T-helper 17 cell (primary cell): ENCODE measurements at regions not wholly inside any gene's neighbourhood (a gene's known extent, or its start where the extent isn't known, plus 50 kb on each side); places are given as distances from the start of the nearest gene placed in this dataset.

Experiments used
- ATAC-seq: fragments of 150-1000 bp; cut with Tn5 transposase; 2 replicates; pipeline ENCODE4 v1.10.0; 2021; ENCODE audit warnings: mild to moderate bottlenecking, moderate library complexity
- DNase-seq, 3 donors: peaks; one replicate each; pipeline versions ENCODE4 v3.0.0 to v3.0.0-alpha.2; 2020 to 2021
- H3K9me3 ChIP-seq: one replicate; pipeline ENCODE4 v1.7.0; 2013; ENCODE audit warnings: low read length, mild to moderate bottlenecking; ENCODE audit not compliant: control insufficient read depth, poor library complexity, severe bottlenecking
- H3K27ac Mint-ChIP-seq: one replicate; pipeline ENCODE4 v1.8.0; 2022; ENCODE audit warnings: mild to moderate bottlenecking, moderate library complexity, mixed read lengths
- H3K27me3 Mint-ChIP-seq: one replicate; pipeline ENCODE4 v1.8.0; 2022; ENCODE audit warnings: mixed read lengths
- H3K36me3 Mint-ChIP-seq: one replicate; pipeline ENCODE4 v1.8.0; 2022; ENCODE audit warnings: low read depth, mixed read lengths
- H3K4me1 Mint-ChIP-seq: one replicate; pipeline ENCODE4 v1.8.0; 2022; ENCODE audit warnings: mild to moderate bottlenecking, mixed read lengths
- H3K4me3 Mint-ChIP-seq: one replicate; pipeline ENCODE4 v1.8.0; 2022; ENCODE audit warnings: mild to moderate bottlenecking, moderate library complexity, mixed read lengths

- Mint-ChIP-seq H3K4me3 (no peak overlapping the region), H3K27ac (no peak overlapping the region), H3K4me1 (no peaks in the 10 kb centered on the region), H3K36me3 (no peaks in the 10 kb centered on the region), H3K27me3 (peaks cover 18% of the 10 kb centered on the region)
- DNase-seq: no peak
- no peak for ATAC-seq
- H3K9me3 ChIP-seq: no peaks in the 10 kb centered on the region
Measured at GRCh38 chr20:54716174-54716747, 240.9 kb downstream of the DOK5 start.

DNA sequence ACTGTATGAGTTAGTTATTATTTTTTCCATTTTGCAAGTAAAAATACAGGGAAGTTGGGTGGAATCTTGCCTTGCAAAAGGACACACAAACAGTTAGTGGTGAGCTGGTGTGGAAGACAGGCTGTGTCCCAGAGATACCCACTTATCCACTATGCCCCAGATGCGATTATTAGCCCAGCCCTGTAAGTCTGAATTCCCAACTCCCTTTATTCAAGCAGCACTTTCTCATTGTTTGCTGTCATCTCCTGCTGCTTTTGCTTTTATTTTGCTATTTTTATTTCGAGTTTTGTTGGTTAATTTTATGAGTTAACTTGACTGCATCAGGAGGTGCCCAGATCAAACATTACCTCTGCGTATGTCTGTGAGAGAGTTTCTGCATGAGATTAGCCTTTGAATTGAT, 239.4 kb downstream of the DOK5 start:
- H3K36me3 Mint-ChIP-seq: no peaks in the 10 kb centered on the region

DNA sequence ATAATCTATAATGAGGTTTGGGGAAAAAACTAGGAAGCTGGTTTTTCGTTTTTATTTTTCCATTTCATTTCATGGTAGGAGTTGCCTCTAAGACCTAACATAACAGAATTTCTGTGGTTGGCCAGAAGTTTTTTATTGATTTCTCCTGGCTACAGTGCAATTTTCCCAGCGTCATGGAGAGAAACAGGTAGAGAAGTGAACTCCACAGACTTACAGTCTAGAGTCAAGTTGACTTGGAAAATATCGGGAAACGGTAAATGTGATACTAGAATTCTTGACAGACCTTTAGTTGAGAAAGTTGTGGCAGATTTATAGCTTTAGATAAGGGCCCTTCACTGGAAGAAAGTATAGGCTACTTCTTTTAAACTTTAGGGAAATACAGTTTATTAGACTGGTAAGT, 238.3 kb downstream of the DOK5 start:
- H3K27me3 Mint-ChIP-seq: peaks cover 22% of the 10 kb centered on the region
- H3K9me3 ChIP-seq: no peaks in the 10 kb centered on the region
- H3K27ac Mint-ChIP-seq: no peak overlapping the region
- no peaks in the 10 kb centered on the region for H3K36me3 Mint-ChIP-seq
- H3K4me1 Mint-ChIP-seq: no peaks in the 10 kb centered on the region
- no peak overlapping the region for H3K4me3 Mint-ChIP-seq
- DNase-seq (no peak), ATAC-seq (no peak)

More for the DNA sequence above, 239.4 kb downstream of the DOK5 start:
- ATAC-seq (no peak), DNase-seq (no peak)
- peaks cover 22% of the 10 kb centered on the region for H3K27me3 Mint-ChIP-seq
- no peak overlapping the region for H3K27ac Mint-ChIP-seq
- H3K4me1 Mint-ChIP-seq: no peaks in the 10 kb centered on the region
- no peak overlapping the region for H3K4me3 Mint-ChIP-seq
- H3K9me3 ChIP-seq: no peaks in the 10 kb centered on the region

DNA sequence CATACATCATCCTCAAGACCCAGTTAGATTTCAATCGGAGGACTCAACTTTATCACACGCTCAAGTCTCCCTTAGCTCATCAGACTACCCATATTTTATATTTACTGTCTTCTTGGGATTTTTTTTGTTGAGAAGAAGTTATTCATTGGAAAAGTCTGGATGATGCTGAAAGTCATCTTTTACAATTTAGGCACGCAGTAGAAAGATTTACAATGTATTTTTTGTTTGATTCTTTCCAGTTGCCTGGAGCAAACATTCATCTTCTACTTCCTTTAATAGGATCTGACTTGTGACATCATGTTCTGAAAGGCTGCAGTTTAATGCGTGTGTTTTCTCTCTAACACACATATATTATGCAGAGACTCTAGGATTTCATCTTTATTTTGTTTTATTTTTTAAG, 235.7 kb downstream of the DOK5 start:
- no peak overlapping the region for H3K4me3 Mint-ChIP-seq
- no peak for ATAC-seq

GRCh38 chr20:54710341-54710740, 234.9 kb downstream of the DOK5 start:
- no peak overlapping the region for H3K27ac Mint-ChIP-seq
- H3K27me3 Mint-ChIP-seq: peaks cover 12% of the 10 kb centered on the region
- H3K9me3 ChIP-seq: no peaks in the 10 kb centered on the region
- DNase-seq (no peak), ATAC-seq (no peak)
- H3K4me3 Mint-ChIP-seq: no peak overlapping the region
- no peaks in the 10 kb centered on the region for H3K36me3 Mint-ChIP-seq
- no peaks in the 10 kb centered on the region for H3K4me1 Mint-ChIP-seq

More for the DNA sequence above, 235.7 kb downstream of the DOK5 start:
- no peaks in the 10 kb centered on the region for H3K36me3 Mint-ChIP-seq
- H3K4me1 Mint-ChIP-seq: no peaks in the 10 kb centered on the region
- peaks cover 17% of the 10 kb centered on the region for H3K27me3 Mint-ChIP-seq
- no peak overlapping the region for H3K27ac Mint-ChIP-seq
- DNase-seq: no peak
- H3K9me3 ChIP-seq: no peaks in the 10 kb centered on the region

GRCh38 chr20:54708229-54708628, 232.8 kb downstream of the DOK5 start:
- Mint-ChIP-seq H3K4me3 (no peak overlapping the region), H3K4me1 (no peaks in the 10 kb centered on the region), H3K36me3 (no peaks in the 10 kb centered on the region), H3K27ac (no peak overlapping the region), H3K27me3 (peaks cover 9% of the 10 kb centered on the region)
- no peak for DNase-seq
- ATAC-seq: no peak
- H3K9me3 ChIP-seq: no peaks in the 10 kb centered on the region

DNA sequence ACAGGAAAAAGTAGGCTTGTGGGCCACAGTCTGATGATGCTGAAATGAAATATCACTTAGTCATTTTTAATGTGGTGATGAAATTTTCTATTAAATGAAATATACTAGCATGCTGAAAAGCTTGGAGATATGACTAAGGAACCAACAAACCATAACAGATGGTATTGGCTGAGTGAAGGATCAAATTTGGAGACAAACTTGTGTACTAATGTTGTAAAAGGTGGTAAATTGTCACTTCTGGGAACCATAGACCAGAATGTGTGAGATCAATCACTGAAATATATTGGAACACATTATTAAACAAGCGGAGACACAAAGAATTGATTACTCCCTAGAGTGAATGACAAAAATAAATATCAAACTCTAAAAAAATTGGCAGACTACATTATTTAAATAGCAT, 232.4 kb downstream of the DOK5 start:
- ATAC-seq (no peak), DNase-seq (no peak)
- no peak overlapping the region for H3K27ac Mint-ChIP-seq
- H3K4me1 Mint-ChIP-seq: no peaks in the 10 kb centered on the region
- no peaks in the 10 kb centered on the region for H3K36me3 Mint-ChIP-seq
- no peak overlapping the region for H3K4me3 Mint-ChIP-seq
- H3K27me3 Mint-ChIP-seq: peaks cover 9% of the 10 kb centered on the region
- no peaks in the 10 kb centered on the region for H3K9me3 ChIP-seq

DNA sequence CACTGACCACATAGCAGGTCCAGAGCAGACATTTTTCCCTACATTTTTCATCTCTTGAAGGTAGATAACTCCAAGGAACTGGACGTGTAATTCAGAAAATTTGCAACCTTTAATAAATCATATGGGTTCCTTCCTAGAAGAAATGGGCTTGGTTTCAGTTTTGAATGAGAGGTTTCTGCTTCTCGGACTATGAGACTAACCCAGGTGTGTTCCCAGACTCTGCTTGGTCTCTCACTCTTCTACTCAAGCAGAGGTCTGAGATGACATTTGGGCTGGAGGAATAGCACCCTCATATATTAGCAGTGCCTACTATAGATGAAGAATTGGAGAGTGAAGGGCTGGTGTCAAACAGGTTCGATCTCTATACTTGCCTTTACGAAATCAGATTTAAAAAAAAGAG, 231.2 kb downstream of the DOK5 start:
- Mint-ChIP-seq H3K27me3 (peaks cover 8% of the 10 kb centered on the region), H3K4me3 (no peak overlapping the region), H3K36me3 (no peaks in the 10 kb centered on the region), H3K4me1 (no peaks in the 10 kb centered on the region), H3K27ac (no peak overlapping the region)
- no peaks in the 10 kb centered on the region for H3K9me3 ChIP-seq
- ATAC-seq: no peak
- no peak for DNase-seq

GRCh38 chr20:54704032-54704635, 228.7 kb downstream of the DOK5 start:
- ATAC-seq: no peak

More at GRCh38 chr20:54704032-54704635, 228.7 kb downstream of the DOK5 start:
- DNase-seq: no peak
- H3K4me3 Mint-ChIP-seq: no peak overlapping the region
- H3K27ac Mint-ChIP-seq: no peak overlapping the region
- H3K36me3 Mint-ChIP-seq: no peaks in the 10 kb centered on the region
- no peaks in the 10 kb centered on the region for H3K27me3 Mint-ChIP-seq
- no peaks in the 10 kb centered on the region for H3K4me1 Mint-ChIP-seq
- H3K9me3 ChIP-seq: no peaks in the 10 kb centered on the region
